Endothelial cell of umbilical vein (primary cell): ENCODE measurements at regions not wholly inside any gene's neighbourhood (a gene's known extent, or its start where the extent isn't known, plus 50 kb on each side); places are given as distances from the start of the nearest gene placed in this dataset.

Source experiments
- BruUV-seq: library from RNA; stranded (reverse); fragments of 400-500 nt; replicated peaks from 2 replicates; lab custom pipeline; 2021; lab: Mats Ljungman, UMichigan
- CTCF ChIA-PET: fragments of 300-600, 350-600 bp; sonication (Branson Sonifier 250); formaldehyde crosslinking; loops from one replicate; lab custom pipeline; 2021; ENCODE audit warnings: antibody characterized with exemption, inconsistent platforms; lab: Charles Lee
- POLR2A ChIA-PET: fragments of 300-600, 350-600 bp; sonication (Branson Sonifier 250); formaldehyde crosslinking; loops from one replicate; lab custom pipeline; 2021; ENCODE audit warnings: antibody characterized with exemption, inconsistent platforms; lab: Charles Lee
- DNase-seq: peaks from one replicate; pipeline ENCODE4 v3.0.0-alpha.2; 2011; ENCODE audit warnings: low read depth, low spot score
- FAIRE-seq: peaks from 2 replicates; lab custom pipeline; 2011; peaks lifted over from hg19 to GRCh38; lab: Jason Lieb, UNC
- H2AFZ ChIP-seq: 2 replicates; pipeline ENCODE4 v1.6.0; 2012; ENCODE audit warnings: low read depth, low read length, control low read depth, inconsistent platforms
- H3K27ac ChIP-seq: 2 replicates; pipeline ENCODE4 v1.5.1; 2011; ENCODE audit warnings: low read depth, mild to moderate bottlenecking, control low read depth, low read length, moderate library complexity; ENCODE audit not compliant: insufficient read depth
- H3K27me3 ChIP-seq, 2 experiments: 2 replicates each; pipeline versions ENCODE4 v1.6.0 to v1.6.1; 2011; ENCODE audit warnings: low read length in 2 of 2, mixed read lengths in 1 of 2; ENCODE audit not compliant: control insufficient read depth in 2 of 2, insufficient read depth in 2 of 2
- H3K36me3 ChIP-seq, 2 experiments: 2 replicates in 1 of 2; 3 replicates in 1 of 2; pipeline ENCODE4 v1.5.1; 2011; ENCODE audit warnings: low read length in 2 of 2, mild to moderate bottlenecking in 1 of 2, moderate library complexity in 1 of 2; ENCODE audit not compliant: control insufficient read depth in 2 of 2, insufficient read depth in 2 of 2; ENCODE audit errors: extremely low read depth in 1 of 2
- H3K4me1 ChIP-seq: 3 replicates; pipeline ENCODE4 v1.5.1; 2011; ENCODE audit warnings: mild to moderate bottlenecking, low read length; ENCODE audit not compliant: control insufficient read depth, insufficient read depth; ENCODE audit errors: extremely low read depth
- H3K4me2 ChIP-seq: 2 replicates; pipeline ENCODE4 v1.6.1; 2011; ENCODE audit warnings: low read length, control low read depth, mixed read lengths; ENCODE audit not compliant: insufficient read depth
- H3K4me3 ChIP-seq, 3 experiments: fragments of 200-600 bp in 1 of 3; sonication (generic), shearing (Covaris generic) in 1 of 3; replicated peaks in 1 of 3; 2 replicates each; pipeline ENCODE4 v1.5.1; 2011 to 2016; ENCODE audit warnings: control low read depth in 3 of 3, low read length in 3 of 3, mild to moderate bottlenecking in 2 of 3, inconsistent platforms in 1 of 3, low read depth in 1 of 3, moderate library complexity in 1 of 3; ENCODE audit not compliant: insufficient read depth in 1 of 3
- H3K79me2 ChIP-seq: 2 replicates; pipeline ENCODE4 v1.6.0; 2012; ENCODE audit warnings: low read length, inconsistent platforms; ENCODE audit not compliant: control insufficient read depth, insufficient read depth
- H3K9ac ChIP-seq: replicated peaks from 2 replicates; pipeline ENCODE3; 2011; ENCODE audit warnings: low read length, control low read depth; ENCODE audit not compliant: insufficient read depth; ENCODE audit errors: extremely low read depth
- H3K9me1 ChIP-seq: replicated peaks from 3 replicates; pipeline ENCODE4 v1.6.0; 2011; ENCODE audit warnings: mild to moderate bottlenecking, low read length; ENCODE audit not compliant: control insufficient read depth, insufficient read depth; ENCODE audit errors: extremely low read depth
- H3K9me3 ChIP-seq: replicated peaks from 2 replicates; pipeline ENCODE4 v1.5.1; 2012; ENCODE audit warnings: low read length, inconsistent platforms; ENCODE audit not compliant: control insufficient read depth, insufficient read depth
- H4K20me1 ChIP-seq: replicated peaks from 2 replicates; pipeline ENCODE3; 2011; ENCODE audit warnings: mild to moderate bottlenecking, low read length; ENCODE audit not compliant: control insufficient read depth, insufficient read depth; ENCODE audit errors: extremely low read depth
- EZH2 ChIP-seq: IDR thresholded peaks from 2 replicates; pipeline ENCODE4 v1.6.1; 2012; ENCODE audit warnings: borderline replicate concordance, low read depth, mild to moderate bottlenecking, moderate library complexity, low read length, inconsistent platforms; ENCODE audit not compliant: severe bottlenecking
- FOS ChIP-seq: IDR thresholded peaks from 2 replicates; pipeline ENCODE4 v1.6.1; 2011; ENCODE audit warnings: mild to moderate bottlenecking, low read length, moderate library complexity, borderline replicate concordance; ENCODE audit not compliant: insufficient read depth
- GATA2 ChIP-seq: IDR thresholded peaks from 2 replicates; pipeline ENCODE4 v1.7.0; 2011; ENCODE audit warnings: low read depth, mild to moderate bottlenecking, moderate library complexity, mixed read lengths, low read length; ENCODE audit not compliant: insufficient read length, insufficient read depth
- JUN ChIP-seq: IDR thresholded peaks from 2 replicates; pipeline ENCODE4 v1.6.1; 2011; ENCODE audit warnings: borderline replicate concordance, low read depth; ENCODE audit not compliant: insufficient read length, insufficient read depth
- MAX ChIP-seq: IDR thresholded peaks from 2 replicates; pipeline ENCODE4 v1.6.1; 2011; ENCODE audit not compliant: insufficient read depth, insufficient read length
- MYC ChIP-seq: IDR thresholded peaks from one replicate; pipeline ENCODE4 v1.6.1; 2011; ENCODE audit warnings: mild to moderate bottlenecking, low read depth, low read length
- POLR2A ChIP-seq: IDR thresholded peaks from 2 replicates; pipeline ENCODE4 v1.6.1; 2012; ENCODE audit warnings: low read depth, mild to moderate bottlenecking, control low read depth, low read length
- POLR2AphosphoS5 ChIP-seq: IDR thresholded peaks from 2 replicates; pipeline ENCODE4 v1.6.1; 2012; ENCODE audit warnings: low read depth, mild to moderate bottlenecking, control low read depth, low read length, moderate library complexity; ENCODE audit not compliant: insufficient read depth
- dilution Hi-C: fragments of 300-500 bp; cut with MboI; formaldehyde crosslinking; loops from one replicate; pipeline ENCODE4 v1.15.0; 2019; ENCODE audit warnings: low sequenced_read_pairs; ENCODE audit not compliant: extremely low pct_ligation_motif_present
- intact Hi-C: fragments of 100-400 bp; cut with micrococcal nuclease; formaldehyde crosslinking; loops from one replicate; pipeline ENCODE4 v1.10.0; 2022
- TF ChIP-seq, protein P1 (sequence below), 2 donors: IDR thresholded peaks; 1 replicate in 1 of 2; 2 replicates in 1 of 2; pipeline ENCODE4 v1.5.1; 2011; ENCODE audit warnings: low read length in 2 of 2, mild to moderate bottlenecking in 2 of 2, moderate library complexity in 2 of 2, control low read depth in 1 of 2, inconsistent platforms in 1 of 2, low read depth in 1 of 2; ENCODE audit not compliant: insufficient read depth in 1 of 2; ENCODE audit errors: extremely low read depth in 1 of 2

- FAIRE-seq (no peak), DNase-seq (no peak)
- TF ChIP-seq POLR2A = no peak
- no peak for TF ChIP-seq POLR2AphosphoS5
- TF ChIP-seq, protein P1, sequence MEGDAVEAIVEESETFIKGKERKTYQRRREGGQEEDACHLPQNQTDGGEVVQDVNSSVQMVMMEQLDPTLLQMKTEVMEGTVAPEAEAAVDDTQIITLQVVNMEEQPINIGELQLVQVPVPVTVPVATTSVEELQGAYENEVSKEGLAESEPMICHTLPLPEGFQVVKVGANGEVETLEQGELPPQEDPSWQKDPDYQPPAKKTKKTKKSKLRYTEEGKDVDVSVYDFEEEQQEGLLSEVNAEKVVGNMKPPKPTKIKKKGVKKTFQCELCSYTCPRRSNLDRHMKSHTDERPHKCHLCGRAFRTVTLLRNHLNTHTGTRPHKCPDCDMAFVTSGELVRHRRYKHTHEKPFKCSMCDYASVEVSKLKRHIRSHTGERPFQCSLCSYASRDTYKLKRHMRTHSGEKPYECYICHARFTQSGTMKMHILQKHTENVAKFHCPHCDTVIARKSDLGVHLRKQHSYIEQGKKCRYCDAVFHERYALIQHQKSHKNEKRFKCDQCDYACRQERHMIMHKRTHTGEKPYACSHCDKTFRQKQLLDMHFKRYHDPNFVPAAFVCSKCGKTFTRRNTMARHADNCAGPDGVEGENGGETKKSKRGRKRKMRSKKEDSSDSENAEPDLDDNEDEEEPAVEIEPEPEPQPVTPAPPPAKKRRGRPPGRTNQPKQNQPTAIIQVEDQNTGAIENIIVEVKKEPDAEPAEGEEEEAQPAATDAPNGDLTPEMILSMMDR (IDR thresholded peaks at IDR 0.05; ENCODE audit: extremely low read depth in 1 of 2, insufficient read depth in 1 of 2, low read depth in 1 of 2, low read length in 2 of 2) = no peak
- TF ChIP-seq EZH2 = no peak
- no peak for TF ChIP-seq MAX
- no peak for TF ChIP-seq MYC
- no peak for TF ChIP-seq GATA2
- no peak for TF ChIP-seq FOS
- no peak for TF ChIP-seq JUN
- BruUV-seq = no TSS peak
- dilution Hi-C loops (no loop called here), intact Hi-C loops (no loop called here)
- Histone ChIP-seq H2AFZ (no peak overlapping the region), H3K4me1 (no peaks in the 10 kb centered on the region), H3K27me3 (no peaks in the 10 kb centered on the region), H3K36me3 (no peaks in the 10 kb centered on the region), H3K4me2 (no peak overlapping the region), H4K20me1 (no peaks in the 10 kb centered on the region), H3K9me1 (no peaks in the 10 kb centered on the region), H3K79me2 (no peaks in the 10 kb centered on the region), H3K4me3 (no peak overlapping the region), H3K9ac (no peak overlapping the region), H3K9me3 (no peaks in the 10 kb centered on the region), H3K27ac (no peak overlapping the region)
- POLR2A ChIA-PET = no interaction called here
- CTCF ChIA-PET = no interaction called here
Measured at GRCh38 chr6:55654445-55654844, 75.5 kb upstream of the HMGCLL1 start.
